ENCODE measurements at regions not wholly inside any gene's neighbourhood (a gene's known extent, or its start where the extent isn't known, plus 50 kb on each side); places are given as distances from the start of the nearest gene placed in this dataset.

DNA sequence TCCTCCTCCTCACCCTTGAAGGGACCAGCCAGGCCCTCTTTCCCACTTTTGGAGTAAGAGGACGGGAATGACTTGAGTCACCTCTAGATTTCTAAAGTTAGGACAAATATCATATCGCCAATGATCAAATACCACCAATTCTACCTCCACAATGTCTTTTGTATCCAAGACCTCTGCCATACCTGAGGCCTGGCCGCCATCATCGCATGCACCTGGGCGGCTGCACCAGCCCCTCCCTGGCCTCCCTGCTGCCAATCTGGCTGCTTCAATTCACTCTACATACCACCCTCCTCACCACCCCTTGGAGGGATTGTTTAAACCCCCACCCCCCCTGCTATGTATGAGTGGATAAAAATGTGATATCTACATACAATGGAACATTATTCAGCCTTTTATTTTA lies 75.0 kb upstream of the RALY start:
- TF ChIP-seq, protein P1, sequence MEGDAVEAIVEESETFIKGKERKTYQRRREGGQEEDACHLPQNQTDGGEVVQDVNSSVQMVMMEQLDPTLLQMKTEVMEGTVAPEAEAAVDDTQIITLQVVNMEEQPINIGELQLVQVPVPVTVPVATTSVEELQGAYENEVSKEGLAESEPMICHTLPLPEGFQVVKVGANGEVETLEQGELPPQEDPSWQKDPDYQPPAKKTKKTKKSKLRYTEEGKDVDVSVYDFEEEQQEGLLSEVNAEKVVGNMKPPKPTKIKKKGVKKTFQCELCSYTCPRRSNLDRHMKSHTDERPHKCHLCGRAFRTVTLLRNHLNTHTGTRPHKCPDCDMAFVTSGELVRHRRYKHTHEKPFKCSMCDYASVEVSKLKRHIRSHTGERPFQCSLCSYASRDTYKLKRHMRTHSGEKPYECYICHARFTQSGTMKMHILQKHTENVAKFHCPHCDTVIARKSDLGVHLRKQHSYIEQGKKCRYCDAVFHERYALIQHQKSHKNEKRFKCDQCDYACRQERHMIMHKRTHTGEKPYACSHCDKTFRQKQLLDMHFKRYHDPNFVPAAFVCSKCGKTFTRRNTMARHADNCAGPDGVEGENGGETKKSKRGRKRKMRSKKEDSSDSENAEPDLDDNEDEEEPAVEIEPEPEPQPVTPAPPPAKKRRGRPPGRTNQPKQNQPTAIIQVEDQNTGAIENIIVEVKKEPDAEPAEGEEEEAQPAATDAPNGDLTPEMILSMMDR (IDR thresholded peaks at IDR 0.05) = no peak
- TF ChIP-seq POLR2A (IDR thresholded peaks at IDR 0.05) = no peak
